ENCODE measurements at regions not wholly inside any gene's neighbourhood (a gene's known extent, or its start where the extent isn't known, plus 50 kb on each side); places are given as distances from the start of the nearest gene placed in this dataset.

DNA sequence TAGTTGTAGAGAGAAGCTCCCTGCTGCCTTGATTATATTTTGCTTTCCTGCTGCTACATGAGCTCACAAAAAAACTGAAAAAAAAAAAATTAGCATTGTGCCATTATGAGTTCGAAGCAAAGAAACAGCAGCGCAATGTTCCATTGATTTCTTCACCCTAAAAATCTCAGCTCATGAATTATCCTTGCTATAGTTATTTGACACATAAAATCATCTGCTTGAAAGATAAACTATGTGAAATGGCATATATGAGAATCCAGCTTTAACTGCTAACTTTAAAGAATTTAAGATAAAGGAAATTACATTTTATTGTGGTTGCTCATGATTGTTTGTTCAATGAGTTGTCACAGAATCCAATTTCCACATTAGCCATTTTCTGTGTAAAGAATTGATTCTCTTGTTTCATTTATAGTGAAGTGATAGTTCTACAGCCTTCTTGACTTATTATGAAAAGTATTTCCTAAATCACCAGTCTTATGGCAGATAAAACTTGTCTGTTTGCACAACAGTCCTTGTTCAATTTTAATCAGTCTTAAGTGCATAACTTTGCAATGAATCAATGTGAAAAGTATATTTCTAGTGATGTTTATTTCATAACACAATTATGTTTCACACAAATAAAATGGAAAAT lies 1275.0 kb upstream of the CDH9 start:
- CTCF ChIA-PET = interaction anchor here (0.7 kb wide), 1 partner anchor 192 kb away, joined by 4 read pairs; no protein-coding TSS in a partner anchor
- DNase-seq = no peak
- H3K4me3 Mint-ChIP-seq (ENCODE audit: low read depth, unreplicated experiment) = no peak overlapping the region
- TF ChIP-seq, protein P1, sequence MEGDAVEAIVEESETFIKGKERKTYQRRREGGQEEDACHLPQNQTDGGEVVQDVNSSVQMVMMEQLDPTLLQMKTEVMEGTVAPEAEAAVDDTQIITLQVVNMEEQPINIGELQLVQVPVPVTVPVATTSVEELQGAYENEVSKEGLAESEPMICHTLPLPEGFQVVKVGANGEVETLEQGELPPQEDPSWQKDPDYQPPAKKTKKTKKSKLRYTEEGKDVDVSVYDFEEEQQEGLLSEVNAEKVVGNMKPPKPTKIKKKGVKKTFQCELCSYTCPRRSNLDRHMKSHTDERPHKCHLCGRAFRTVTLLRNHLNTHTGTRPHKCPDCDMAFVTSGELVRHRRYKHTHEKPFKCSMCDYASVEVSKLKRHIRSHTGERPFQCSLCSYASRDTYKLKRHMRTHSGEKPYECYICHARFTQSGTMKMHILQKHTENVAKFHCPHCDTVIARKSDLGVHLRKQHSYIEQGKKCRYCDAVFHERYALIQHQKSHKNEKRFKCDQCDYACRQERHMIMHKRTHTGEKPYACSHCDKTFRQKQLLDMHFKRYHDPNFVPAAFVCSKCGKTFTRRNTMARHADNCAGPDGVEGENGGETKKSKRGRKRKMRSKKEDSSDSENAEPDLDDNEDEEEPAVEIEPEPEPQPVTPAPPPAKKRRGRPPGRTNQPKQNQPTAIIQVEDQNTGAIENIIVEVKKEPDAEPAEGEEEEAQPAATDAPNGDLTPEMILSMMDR (IDR thresholded peaks at IDR 0.05; ENCODE audit: unreplicated experiment) = no peak
- no peaks in the 10 kb centered on the region for H3K36me3 Mint-ChIP-seq (ENCODE audit: insufficient read depth, unreplicated experiment)
- H3K4me1 Mint-ChIP-seq (ENCODE audit: low read depth, unreplicated experiment) = peaks cover 10% of the 10 kb centered on the region
- H3K27me3 Mint-ChIP-seq (ENCODE audit: unreplicated experiment) = no peaks in the 10 kb centered on the region
- H3K9me3 Mint-ChIP-seq (ENCODE audit: low read depth, unreplicated experiment) = no peaks in the 10 kb centered on the region
- peak overlapping the region; percentile 52 for H3K27ac Mint-ChIP-seq (ENCODE audit: unreplicated experiment)
- BruUV-seq (replicated peaks) = no TSS peak
- intact Hi-C loops (cut with micrococcal nuclease; ENCODE audit: unreplicated experiment) = no loop called here

DNA sequence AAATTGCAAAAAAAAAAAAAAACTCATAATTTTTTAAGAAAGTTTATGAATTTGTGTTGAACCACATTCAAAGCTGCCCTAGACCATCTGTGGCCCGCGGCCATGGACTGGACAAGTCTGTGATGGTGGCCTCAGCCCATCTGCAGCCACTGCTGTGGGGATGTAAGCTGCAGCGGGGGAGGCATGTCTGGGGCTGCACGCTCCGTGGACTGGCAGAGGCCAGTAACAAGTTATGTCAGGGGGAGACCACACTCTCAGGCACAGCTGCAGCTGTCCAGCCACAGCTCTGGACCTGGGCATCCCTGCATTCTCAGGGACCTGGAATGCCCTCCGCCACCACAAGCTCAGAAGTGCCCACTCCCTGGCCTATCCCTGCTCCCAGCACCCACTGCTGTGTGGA lies 1272.3 kb upstream of the CDH9 start:
- TF ChIP-seq, protein P1 (IDR thresholded peaks at IDR 0.05; ENCODE audit: unreplicated experiment) = no peak
- no peaks in the 10 kb centered on the region for H3K27me3 Mint-ChIP-seq (ENCODE audit: unreplicated experiment)
- intact Hi-C loops (cut with micrococcal nuclease; ENCODE audit: unreplicated experiment) = no loop called here
- peaks cover 2% of the 10 kb centered on the region for H3K9me3 Mint-ChIP-seq (ENCODE audit: low read depth, unreplicated experiment)
- no peak overlapping the region for H3K4me3 Mint-ChIP-seq (ENCODE audit: low read depth, unreplicated experiment)
- CTCF ChIA-PET = interaction anchor here (0.6 kb wide), 1 partner anchor 19 kb away, joined by 3 read pairs; no protein-coding TSS in a partner anchor
- no peak for DNase-seq
- BruUV-seq (replicated peaks) = no TSS peak
- peaks cover 10% of the 10 kb centered on the region for H3K4me1 Mint-ChIP-seq (ENCODE audit: low read depth, unreplicated experiment)
- no peak overlapping the region for H3K27ac Mint-ChIP-seq (ENCODE audit: unreplicated experiment)
- H3K36me3 Mint-ChIP-seq (ENCODE audit: insufficient read depth, unreplicated experiment) = no peaks in the 10 kb centered on the region

DNA sequence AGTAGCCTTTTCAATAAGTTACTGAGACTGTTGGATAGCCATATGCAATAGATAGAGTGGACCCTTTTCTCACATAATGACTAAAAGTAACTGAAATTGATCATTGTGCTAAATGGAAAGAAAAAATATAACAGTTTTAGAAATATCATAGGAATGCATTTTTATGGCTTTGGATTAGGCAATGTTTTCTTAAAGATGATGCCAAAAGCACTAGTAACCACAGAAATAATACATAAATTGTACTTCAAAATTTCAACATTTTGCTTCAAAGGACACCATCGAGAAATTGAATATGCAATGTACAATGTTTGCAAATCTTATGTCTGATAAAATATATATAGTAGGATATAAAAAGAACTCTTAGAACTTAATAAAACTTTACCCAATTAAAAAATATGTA lies 1267.5 kb upstream of the CDH9 start:
- TF ChIP-seq, protein P1 (IDR thresholded peaks at IDR 0.05; ENCODE audit: unreplicated experiment) = no peak
- no peak for DNase-seq
- intact Hi-C loops (cut with micrococcal nuclease; ENCODE audit: unreplicated experiment) = no loop called here
- Mint-ChIP-seq H3K36me3 (ENCODE audit: insufficient read depth, unreplicated experiment) (peaks cover 5% of the 10 kb centered on the region), H3K4me1 (ENCODE audit: low read depth, unreplicated experiment) (no peaks in the 10 kb centered on the region), H3K27me3 (ENCODE audit: unreplicated experiment) (no peaks in the 10 kb centered on the region), H3K9me3 (ENCODE audit: low read depth, unreplicated experiment) (peaks cover 2% of the 10 kb centered on the region), H3K4me3 (ENCODE audit: low read depth, unreplicated experiment) (no peak overlapping the region), H3K27ac (ENCODE audit: unreplicated experiment) (no peak overlapping the region)
- no TSS peak for BruUV-seq (replicated peaks)
- CTCF ChIA-PET = no interaction called here

DNA sequence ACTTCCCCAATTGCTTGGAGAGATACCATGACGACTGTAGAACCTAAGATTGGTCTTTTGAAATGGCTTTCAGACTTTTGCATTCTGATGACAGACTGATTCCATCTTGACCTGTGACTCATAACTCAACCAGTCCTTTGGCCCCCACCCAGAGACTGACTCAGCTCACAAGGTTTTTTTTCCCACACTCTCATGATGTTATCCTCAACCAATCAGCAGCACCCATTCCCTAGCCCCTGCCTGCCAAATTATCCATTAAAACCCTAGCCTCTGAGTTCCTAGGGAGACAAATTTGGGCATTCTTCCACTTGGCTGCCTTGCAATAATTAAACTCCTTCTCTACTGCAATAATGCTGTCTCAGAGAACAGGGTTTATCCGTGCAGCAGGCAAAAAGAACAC lies 1263.3 kb upstream of the CDH9 start:
- CTCF ChIA-PET = no interaction called here
- peak; percentile 53 for DNase-seq
- intact Hi-C loops (cut with micrococcal nuclease; ENCODE audit: unreplicated experiment) = no loop called here
- no TSS peak for BruUV-seq (replicated peaks)
- peaks cover 5% of the 10 kb centered on the region for H3K36me3 Mint-ChIP-seq (ENCODE audit: insufficient read depth, unreplicated experiment)
- no peaks in the 10 kb centered on the region for H3K4me1 Mint-ChIP-seq (ENCODE audit: low read depth, unreplicated experiment)
- TF ChIP-seq, protein P1 (IDR thresholded peaks at IDR 0.05; ENCODE audit: unreplicated experiment) = no peak
- no peak overlapping the region for H3K4me3 Mint-ChIP-seq (ENCODE audit: low read depth, unreplicated experiment)
- H3K27me3 Mint-ChIP-seq (ENCODE audit: unreplicated experiment) = no peaks in the 10 kb centered on the region
- H3K27ac Mint-ChIP-seq (ENCODE audit: unreplicated experiment) = peak overlapping the region; percentile 74
- peaks cover 2% of the 10 kb centered on the region for H3K9me3 Mint-ChIP-seq (ENCODE audit: low read depth, unreplicated experiment)
